ENCODE measurements at regions not wholly inside any gene's neighbourhood (a gene's known extent, or its start where the extent isn't known, plus 50 kb on each side); places are given as distances from the start of the nearest gene placed in this dataset.
"Not testable (repeated sequence)": the region's sequence is repeated elsewhere in the genome, so short reads cannot be mapped to it uniquely, and the experiment has no call there.

DNA sequence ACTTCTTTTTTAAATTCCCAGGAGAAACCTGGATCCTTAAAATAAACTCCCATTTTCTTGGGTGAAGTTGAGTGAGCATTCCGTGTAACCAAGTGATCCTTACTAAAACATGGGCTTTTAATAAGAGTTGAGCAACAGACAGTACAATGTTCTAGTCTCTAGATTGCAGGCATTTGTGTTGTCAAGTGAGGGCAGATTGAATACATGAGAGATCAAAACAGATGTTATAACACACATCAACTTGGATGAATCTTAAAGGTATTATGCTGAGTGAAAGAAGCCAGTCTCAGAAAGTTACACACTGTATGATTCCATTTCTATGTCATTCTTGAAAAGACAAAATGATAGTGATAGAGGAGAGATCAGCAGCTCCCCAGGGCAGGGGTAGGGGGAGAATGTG is 213.9 kb upstream of the CCDC196 start:
- intact Hi-C loops (cut with DNase I), result no loop called here
- DNase-seq (ENCODE audit: low spot score), result no peak

DNA sequence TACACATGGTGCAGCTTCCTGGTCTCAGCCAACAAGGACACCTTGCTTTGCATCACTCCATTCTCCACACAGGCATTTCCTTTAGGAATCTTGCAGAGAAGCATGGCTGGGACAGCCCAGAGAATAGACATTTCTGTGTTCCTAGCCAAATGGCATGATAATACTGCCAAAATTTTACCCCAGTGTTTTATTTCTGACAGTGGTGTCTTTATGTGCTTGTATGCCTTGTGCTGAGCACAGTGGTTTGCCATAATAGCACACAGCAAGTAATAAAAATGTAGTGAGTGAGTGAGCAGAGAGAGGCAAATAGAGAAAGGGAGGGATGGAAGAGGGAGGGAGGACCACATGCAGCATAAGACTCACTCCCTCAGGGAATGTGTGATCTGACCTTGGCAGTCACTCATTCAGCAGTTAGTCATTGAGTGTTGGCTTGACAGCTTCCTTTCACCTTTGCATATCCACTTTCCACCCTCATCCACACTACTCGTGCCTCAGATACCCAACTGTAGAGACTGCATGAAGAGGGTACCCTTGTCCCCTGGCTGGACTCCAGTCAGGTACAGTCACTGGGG is 212.8 kb upstream of the CCDC196 start:
- intact Hi-C loops (cut with DNase I), result no loop called here
- DNase-seq (ENCODE audit: low spot score), result no peak

DNA sequence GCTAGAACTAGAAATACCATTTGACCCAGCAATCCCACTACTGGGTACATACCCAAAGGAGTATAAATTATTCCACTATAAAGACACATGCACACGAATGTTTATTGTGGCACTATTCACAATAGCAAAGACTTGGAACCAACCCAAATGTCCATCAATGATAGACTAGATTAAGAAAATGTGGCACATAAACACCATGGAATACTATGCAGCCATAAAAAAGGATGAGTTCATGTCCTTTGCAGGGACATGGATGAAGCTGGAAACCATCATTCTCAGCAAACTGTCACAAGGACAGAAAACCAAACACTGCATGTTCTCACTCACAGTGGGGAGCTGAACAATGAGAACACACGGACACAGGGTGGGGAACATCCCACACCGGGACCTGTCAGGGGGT is 207.8 kb upstream of the CCDC196 start:
- intact Hi-C loops (cut with DNase I), result not testable (repeated sequence)

GRCh38 chr14:66281036-66281776 is 205.0 kb upstream of the CCDC196 start:
- no peak for DNase-seq (ENCODE audit: low spot score)
- intact Hi-C loops (cut with DNase I), result no loop called here

More for the DNA sequence above, 207.8 kb upstream of the CCDC196 start:
- DNase-seq (ENCODE audit: low spot score), result not testable (repeated sequence)

DNA sequence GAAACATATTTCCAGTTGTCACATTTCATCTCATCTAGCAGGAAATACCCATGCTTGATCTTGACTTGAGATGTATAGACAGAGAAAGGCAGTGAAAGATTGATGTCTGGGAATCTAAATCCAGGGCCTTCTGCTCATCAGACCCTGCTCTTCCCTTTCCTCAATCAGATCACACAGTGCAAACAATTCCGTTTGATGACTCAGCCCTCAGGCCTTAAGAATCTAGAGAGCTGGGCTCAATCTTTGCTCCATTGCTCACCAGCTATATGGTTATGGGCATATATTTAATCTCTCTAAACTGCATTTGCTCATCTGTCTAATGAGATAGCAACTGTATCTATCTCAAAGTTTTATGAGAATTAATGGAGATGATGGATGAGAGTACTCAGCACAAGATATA is 201.8 kb upstream of the CCDC196 start:
- intact Hi-C loops (cut with DNase I), result no loop called here
- DNase-seq (ENCODE audit: low spot score), result no peak

DNA sequence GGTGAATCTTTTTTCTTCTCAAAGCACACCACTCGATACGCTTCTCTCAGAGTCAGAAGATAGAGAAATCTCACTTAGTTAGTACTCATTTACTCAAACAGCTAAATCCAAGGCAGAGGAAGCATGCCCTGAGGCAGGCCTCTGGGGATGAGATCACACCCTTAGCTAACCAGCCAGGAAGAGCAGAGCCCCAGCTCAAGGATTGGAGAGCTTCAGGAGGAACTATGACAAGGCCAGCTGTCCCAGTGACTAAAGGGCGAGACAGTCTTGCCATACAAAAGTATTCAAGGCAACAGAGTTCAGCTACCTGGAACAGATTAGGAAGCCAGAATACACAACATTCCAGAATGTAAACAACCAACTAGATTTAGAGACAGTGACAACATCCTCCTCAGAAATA is 197.7 kb upstream of the CCDC196 start:
- intact Hi-C loops (cut with DNase I), result no loop called here
- no peak for DNase-seq (ENCODE audit: low spot score)

- DNase-seq (ENCODE audit: low spot score), result no peak
- intact Hi-C loops (cut with DNase I), result no loop called here
Measured at GRCh38 chr14:66291756-66292155, 194.4 kb upstream of the CCDC196 start.

DNA sequence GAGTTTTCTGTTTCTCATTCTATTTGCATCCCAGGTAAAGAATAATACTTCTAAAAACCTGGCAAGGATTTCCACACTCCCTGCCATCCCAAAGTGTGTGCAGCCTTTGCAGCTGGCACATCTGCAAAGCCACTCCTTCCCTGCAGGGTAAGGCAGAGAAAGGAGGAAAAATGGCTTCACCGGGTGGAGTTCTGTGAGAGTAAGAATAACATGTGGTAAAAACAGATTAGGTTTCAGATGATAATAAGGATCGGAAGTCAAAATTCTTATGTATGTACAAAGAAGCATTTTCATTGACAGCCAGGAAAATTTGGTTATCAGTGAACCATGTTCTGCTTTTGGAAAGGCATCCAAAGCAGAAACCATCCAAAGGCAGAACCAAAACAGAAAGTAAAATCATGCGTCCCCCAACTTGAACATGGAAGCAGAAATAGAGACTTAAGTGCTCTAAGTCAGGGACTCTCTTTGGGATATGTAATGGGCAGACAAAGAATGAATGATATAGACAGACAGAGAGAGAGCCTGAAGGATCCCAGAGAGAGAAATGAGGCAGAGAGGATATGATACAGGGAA is 192.6 kb upstream of the CCDC196 start:
- intact Hi-C loops (cut with DNase I), result no loop called here
- no peak for DNase-seq (ENCODE audit: low spot score)

GRCh38 chr14:66295386-66295785 is 190.8 kb upstream of the CCDC196 start:
- intact Hi-C loops (cut with DNase I), result no loop called here

DNA sequence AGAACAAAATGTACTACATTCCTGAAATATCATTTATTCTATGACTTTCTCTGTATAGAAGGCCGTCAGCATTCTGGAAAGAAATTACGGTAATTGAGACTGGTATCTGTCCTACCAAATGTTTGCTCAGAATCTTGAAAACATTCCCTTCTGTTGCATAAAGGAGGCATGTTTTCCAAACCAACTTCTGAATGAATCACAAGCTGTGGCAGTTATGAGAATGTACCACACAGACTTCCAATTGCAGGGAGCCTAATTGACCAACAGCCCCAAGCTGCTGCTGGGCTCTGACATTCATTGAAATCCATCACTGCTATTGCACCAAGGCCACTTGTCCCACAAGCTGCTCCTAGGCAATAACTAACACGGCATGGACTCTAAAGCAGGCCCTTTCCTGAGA is 185.3 kb upstream of the CCDC196 start:
- no peak for DNase-seq (ENCODE audit: low spot score)
- intact Hi-C loops (cut with DNase I), result no loop called here

More at GRCh38 chr14:66295386-66295785, 190.8 kb upstream of the CCDC196 start:
- DNase-seq (ENCODE audit: low spot score), result no peak

GRCh38 chr14:66306101-66306500 is 180.1 kb upstream of the CCDC196 start:
- intact Hi-C loops (cut with DNase I), result no loop called here
- DNase-seq (ENCODE audit: low spot score), result no peak

GRCh38 chr14:66311058-66311457 is 175.1 kb upstream of the CCDC196 start:
- intact Hi-C loops (cut with DNase I), result no loop called here
- DNase-seq (ENCODE audit: low spot score), result no peak

DNA sequence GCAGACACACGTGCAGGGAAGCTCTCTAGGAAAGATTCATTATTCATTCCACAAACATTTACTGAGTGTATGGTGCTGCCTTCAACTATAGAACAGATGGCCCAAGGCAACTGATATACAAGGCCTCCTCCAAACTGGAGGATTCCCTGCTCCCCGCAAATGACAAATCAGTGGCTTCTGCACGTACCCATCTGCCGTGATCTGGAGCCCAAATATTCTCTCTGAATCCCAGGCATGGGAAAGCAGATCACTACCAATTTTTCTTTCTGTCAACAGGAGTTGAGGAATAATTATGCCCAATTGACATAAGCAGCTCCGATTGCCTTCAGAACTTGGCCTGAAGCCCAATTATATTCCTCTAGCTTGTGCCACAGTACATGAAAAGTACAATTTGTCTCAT is 174.2 kb upstream of the CCDC196 start:
- intact Hi-C loops (cut with DNase I), result no loop called here
- no peak for DNase-seq (ENCODE audit: low spot score)

DNA sequence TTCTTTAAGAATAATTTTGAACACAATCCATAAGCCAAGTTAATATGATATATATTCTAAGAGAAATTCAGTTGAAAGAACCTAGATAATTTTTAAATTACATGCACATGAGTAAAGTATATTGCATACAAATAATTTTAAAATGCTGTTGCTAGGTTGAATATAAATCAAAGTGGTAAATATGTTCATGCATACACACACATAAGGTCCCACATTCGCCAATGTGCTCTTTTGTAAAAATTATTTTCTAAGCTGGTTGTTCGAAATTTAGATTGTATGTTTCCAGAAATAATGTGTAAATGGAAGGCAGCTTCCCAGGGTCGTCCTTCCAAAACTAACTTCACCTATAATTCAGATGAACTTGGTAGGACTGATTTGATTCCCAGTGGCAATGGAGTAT is 173.7 kb upstream of the CCDC196 start:
- intact Hi-C loops (cut with DNase I), result no loop called here
- no peak for DNase-seq (ENCODE audit: low spot score)

DNA sequence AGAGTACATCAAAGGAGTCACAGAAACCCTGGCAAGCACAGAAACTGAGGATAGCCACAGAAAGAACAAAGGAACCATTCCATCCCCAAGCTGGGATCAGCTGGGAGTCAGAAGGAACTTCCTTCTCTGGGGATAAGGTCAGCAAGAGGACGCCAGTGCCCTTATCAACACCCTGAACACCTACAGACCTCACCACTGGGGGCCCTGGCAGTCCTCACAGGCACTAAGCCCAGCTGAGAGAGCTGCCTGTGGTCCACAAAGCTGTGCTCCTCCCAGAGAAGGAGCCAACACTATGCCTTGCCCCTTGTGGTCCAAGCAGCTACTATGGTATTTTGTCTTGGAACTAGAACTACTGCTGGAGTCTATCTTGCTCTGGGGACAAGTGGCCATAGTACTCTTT is 171.1 kb upstream of the CCDC196 start:
- DNase-seq (ENCODE audit: low spot score), result no peak

GRCh38 chr14:66315548-66315947 is 170.6 kb upstream of the CCDC196 start:
- intact Hi-C loops (cut with DNase I), result no loop called here
- DNase-seq (ENCODE audit: low spot score), result no peak

More for the DNA sequence above, 171.1 kb upstream of the CCDC196 start:
- intact Hi-C loops (cut with DNase I), result no loop called here

DNA sequence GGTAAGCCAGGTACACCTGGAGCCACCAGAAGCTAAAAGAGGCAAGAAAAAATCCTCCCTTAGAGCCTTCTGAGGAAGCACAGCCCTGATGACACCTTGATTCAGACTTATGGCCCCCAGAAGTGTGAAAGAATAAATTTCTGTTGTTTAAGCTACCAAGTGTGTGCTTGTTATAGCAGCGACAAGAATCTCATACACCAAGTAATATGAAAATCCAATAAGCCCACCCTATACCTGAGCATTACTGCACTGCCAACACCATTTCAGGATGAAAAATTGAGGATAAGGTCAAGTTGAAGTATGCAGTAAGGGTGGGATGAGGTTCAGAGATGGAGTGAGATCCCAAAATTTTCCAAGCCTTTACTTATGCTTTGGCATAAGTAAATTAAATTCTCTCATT is 163.6 kb upstream of the CCDC196 start:
- no peak for DNase-seq (ENCODE audit: low spot score)
- intact Hi-C loops (cut with DNase I), result no loop called here

- intact Hi-C loops (cut with DNase I), result no loop called here
- DNase-seq (ENCODE audit: low spot score), result no peak
Measured at GRCh38 chr14:66330228-66330627, 155.9 kb upstream of the CCDC196 start.

DNA sequence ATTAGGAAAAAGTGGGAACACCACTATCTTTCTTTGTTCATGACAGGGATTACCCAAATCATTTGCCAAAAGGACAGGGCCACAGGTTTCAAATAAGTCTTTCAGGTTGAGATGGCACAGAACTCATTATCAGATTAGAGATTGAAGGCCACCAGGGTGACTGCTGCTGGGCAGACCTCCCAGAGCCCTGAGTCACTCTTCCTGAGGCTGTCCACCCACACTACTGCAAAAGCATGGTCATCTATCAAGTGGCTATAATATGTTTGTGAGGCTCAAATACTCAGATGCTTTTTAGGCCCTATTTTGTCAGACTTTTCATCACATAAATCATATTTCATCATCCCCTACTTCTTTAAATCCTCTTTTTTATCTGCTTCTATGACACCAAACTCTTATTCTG is 155.3 kb upstream of the CCDC196 start:
- intact Hi-C loops (cut with DNase I), result no loop called here
- no peak for DNase-seq (ENCODE audit: low spot score)

DNA sequence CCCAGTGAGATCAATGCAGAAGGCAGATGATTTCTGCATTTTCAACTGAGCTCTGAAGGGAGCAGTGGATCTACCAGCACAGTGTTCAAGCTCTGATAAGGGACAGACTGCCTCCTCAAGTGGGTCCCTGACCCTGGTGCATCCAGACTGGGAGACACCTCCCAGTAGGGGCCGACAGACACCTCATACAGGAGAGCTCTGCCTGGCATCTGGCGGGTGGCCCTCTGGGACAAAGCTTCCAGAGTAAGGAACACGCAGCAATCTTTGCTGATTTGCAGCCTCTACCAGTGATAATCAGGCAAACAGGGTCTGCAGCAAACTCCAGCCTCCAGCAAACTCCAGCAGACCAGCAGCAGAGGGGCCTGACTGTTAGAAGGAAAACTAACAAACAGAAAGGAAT is 152.9 kb upstream of the CCDC196 start:
- DNase-seq (ENCODE audit: low spot score); intact Hi-C loops (cut with DNase I): not testable (repeated sequence)

DNA sequence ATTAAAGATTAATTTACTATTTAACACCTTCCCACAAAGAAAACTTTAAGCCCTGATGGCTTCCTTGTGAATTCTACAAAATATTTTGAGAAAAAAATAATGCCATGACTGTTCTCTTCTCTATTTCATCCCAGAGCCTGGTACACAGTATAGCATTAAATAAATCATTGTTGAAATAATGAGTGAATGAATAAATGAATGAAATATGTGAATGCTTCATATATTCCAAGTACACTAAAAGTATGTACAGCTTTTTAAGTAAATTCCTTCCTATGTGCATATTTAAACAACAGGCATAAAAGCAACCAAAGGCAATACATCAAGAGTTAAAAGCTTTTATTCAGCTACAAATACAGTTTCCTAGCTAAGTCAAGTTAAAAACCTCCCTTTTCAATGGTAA is 144.9 kb upstream of the CCDC196 start:
- intact Hi-C loops (cut with DNase I), result no loop called here

More for the DNA sequence above, 144.9 kb upstream of the CCDC196 start:
- DNase-seq (ENCODE audit: low spot score), result no peak
